ENCODE measurements at regions not wholly inside any gene's neighbourhood (a gene's known extent, or its start where the extent isn't known, plus 50 kb on each side); places are given as distances from the start of the nearest gene placed in this dataset.

GRCh38 chr1:55584526-55585401 is 369.6 kb upstream of the USP24 start:
- DNase-seq = no peak

GRCh38 chr1:55582084-55582483 is 366.9 kb upstream of the USP24 start:
- DNase-seq = no peak

GRCh38 chr1:55580845-55581332 is 365.7 kb upstream of the USP24 start:
- DNase-seq = no peak

GRCh38 chr1:55579332-55580001 is 364.3 kb upstream of the USP24 start:
- no peak for DNase-seq

- DNase-seq = no peak
Measured at GRCh38 chr1:55578646-55579045, 363.5 kb upstream of the USP24 start.

GRCh38 chr1:55575571-55576279 is 360.6 kb upstream of the USP24 start:
- no peak for DNase-seq

- no peak for DNase-seq
Measured at GRCh38 chr1:55574691-55575225, 359.6 kb upstream of the USP24 start.

- no peak for DNase-seq
Measured at GRCh38 chr1:55572878-55573734, 357.9 kb upstream of the USP24 start.

- DNase-seq = no peak
Measured at GRCh38 chr1:55571767-55572166, 356.6 kb upstream of the USP24 start.

GRCh38 chr1:55569417-55569816 is 354.3 kb upstream of the USP24 start:
- no peak for DNase-seq

GRCh38 chr1:55568732-55569131 is 353.6 kb upstream of the USP24 start:
- DNase-seq = no peak

- no peak for DNase-seq
Measured at GRCh38 chr1:55560266-55560665, 345.1 kb upstream of the USP24 start.

GRCh38 chr1:55559842-55560241 is 344.7 kb upstream of the USP24 start:
- DNase-seq = no peak

GRCh38 chr1:55559161-55559611 is 344.0 kb upstream of the USP24 start:
- no peak for DNase-seq

- no peak for DNase-seq
Measured at GRCh38 chr1:55558515-55558914, 343.4 kb upstream of the USP24 start.

GRCh38 chr1:55555956-55556725 is 341.0 kb upstream of the USP24 start:
- no peak for DNase-seq

GRCh38 chr1:55554611-55555010 is 339.4 kb upstream of the USP24 start:
- no peak for DNase-seq

- no peak for DNase-seq
Measured at GRCh38 chr1:55552636-55553035, 337.5 kb upstream of the USP24 start.

GRCh38 chr1:55547405-55547804 is 332.2 kb upstream of the USP24 start:
- no peak for DNase-seq

- no peak for DNase-seq
Measured at GRCh38 chr1:55546553-55546952, 331.4 kb upstream of the USP24 start.

GRCh38 chr1:55544826-55545225 is 329.7 kb upstream of the USP24 start:
- DNase-seq = no peak

All from NCI-H774 (cell line).